ENCODE measurements at regions not wholly inside any gene's neighbourhood (a gene's known extent, or its start where the extent isn't known, plus 50 kb on each side); places are given as distances from the start of the nearest gene placed in this dataset.

GRCh38 chr21:40985370-40985769, 138.4 kb upstream of the DSCAM start:
- TF ChIP-seq CTCF (IDR thresholded peaks at IDR 0.05) (no peak), POLR2A (IDR thresholded peaks at IDR 0.05) (no peak)
